ENCODE measurements at regions not wholly inside any gene's neighbourhood (a gene's known extent, or its start where the extent isn't known, plus 50 kb on each side); places are given as distances from the start of the nearest gene placed in this dataset.

DNA sequence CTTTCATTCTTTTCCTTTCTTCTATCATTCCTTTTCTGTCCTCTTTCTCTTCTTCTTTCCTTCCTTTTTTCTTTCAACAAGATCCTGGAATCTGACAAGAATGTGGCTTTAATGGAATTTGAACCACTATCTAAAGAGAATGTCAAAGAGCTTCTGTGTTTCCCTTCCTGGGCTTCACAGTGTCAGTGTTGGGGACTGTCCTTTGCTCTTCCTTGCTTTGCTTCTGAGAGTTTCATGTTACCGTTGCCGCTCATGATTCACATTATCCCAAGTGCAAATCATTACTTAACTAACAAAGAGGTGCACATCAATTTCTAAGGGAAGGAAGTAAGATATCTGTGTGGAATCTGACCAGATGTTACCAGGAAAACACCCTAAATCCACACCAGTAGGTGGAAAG lies 90.5 kb upstream of the DDIT4L start:
- H3K27ac ChIP-seq: peak overlapping the region; percentile 53; the same call in 1 of the 2 replicates
- TF ChIP-seq, protein P1, sequence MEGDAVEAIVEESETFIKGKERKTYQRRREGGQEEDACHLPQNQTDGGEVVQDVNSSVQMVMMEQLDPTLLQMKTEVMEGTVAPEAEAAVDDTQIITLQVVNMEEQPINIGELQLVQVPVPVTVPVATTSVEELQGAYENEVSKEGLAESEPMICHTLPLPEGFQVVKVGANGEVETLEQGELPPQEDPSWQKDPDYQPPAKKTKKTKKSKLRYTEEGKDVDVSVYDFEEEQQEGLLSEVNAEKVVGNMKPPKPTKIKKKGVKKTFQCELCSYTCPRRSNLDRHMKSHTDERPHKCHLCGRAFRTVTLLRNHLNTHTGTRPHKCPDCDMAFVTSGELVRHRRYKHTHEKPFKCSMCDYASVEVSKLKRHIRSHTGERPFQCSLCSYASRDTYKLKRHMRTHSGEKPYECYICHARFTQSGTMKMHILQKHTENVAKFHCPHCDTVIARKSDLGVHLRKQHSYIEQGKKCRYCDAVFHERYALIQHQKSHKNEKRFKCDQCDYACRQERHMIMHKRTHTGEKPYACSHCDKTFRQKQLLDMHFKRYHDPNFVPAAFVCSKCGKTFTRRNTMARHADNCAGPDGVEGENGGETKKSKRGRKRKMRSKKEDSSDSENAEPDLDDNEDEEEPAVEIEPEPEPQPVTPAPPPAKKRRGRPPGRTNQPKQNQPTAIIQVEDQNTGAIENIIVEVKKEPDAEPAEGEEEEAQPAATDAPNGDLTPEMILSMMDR (IDR thresholded peaks at IDR 0.05): no peak
- no peak for TF ChIP-seq ZFX (IDR thresholded peaks at IDR 0.05; ENCODE audit: borderline replicate concordance)

DNA sequence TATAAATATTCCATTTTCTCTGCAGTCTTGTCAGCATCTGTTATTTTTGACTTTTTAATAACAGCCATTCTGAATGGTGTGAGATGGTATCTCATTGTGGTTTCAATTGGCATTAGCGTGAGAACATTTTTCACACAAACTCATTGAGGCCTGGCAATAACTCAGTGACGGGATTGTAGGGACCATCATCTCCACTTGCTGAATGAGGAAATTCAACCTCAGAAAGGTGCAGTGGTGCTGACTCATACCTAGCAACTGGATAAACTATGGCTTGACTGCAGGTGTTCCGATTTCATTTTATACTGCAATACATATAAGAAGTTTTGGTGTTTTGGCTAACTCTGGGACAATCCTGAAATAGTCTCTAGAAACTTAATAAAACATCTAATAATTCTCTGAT lies 88.3 kb upstream of the DDIT4L start:
- H3K27ac ChIP-seq: no peak overlapping the region
- TF ChIP-seq ZFX (IDR thresholded peaks at IDR 0.05; ENCODE audit: borderline replicate concordance): no peak
- TF ChIP-seq, protein P1 (IDR thresholded peaks at IDR 0.05): no peak

DNA sequence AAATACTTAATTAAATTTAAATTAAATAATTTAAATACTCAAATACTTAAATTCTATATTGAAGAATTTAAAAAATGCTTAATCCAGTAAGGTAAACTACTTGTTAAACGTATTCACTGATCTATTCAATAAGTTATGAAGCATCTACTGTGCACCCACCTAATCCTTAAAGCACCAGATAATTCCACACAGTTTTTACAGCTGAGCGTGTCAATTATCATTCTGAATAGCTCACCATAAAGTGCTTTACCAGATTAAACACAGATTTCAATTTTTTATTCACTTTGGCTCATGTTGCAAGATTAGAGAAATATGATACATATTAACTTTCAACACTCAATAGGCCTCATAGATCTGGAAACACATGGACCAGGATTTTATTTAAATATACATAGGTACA lies 79.2 kb upstream of the DDIT4L start:
- H3K27ac ChIP-seq: no peak overlapping the region
- TF ChIP-seq, protein P1 (IDR thresholded peaks at IDR 0.05): no peak
- TF ChIP-seq ZFX (IDR thresholded peaks at IDR 0.05; ENCODE audit: borderline replicate concordance): no peak

DNA sequence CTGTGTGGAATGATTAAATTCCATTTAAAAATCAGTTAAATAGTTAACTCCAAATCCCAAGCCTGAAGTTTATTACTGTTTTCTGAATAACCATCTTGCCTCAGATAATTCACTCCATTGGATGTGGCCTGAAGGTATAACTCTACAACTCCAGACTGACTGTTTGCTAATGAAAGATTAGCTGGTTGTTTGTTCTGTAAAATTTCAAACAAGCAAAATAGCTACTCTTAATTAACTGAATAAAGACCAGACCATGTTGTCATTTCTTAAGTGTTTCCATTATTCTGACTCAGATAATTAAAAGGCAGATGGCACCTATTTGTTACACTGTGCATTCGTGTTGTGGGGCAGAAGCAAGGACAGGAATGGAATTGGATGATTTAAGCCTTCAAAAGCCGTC lies 78.5 kb upstream of the DDIT4L start:
- H3K27ac ChIP-seq: no peak overlapping the region
- no peak for TF ChIP-seq ZFX (IDR thresholded peaks at IDR 0.05; ENCODE audit: borderline replicate concordance)
- TF ChIP-seq, protein P1 (IDR thresholded peaks at IDR 0.05): no peak

DNA sequence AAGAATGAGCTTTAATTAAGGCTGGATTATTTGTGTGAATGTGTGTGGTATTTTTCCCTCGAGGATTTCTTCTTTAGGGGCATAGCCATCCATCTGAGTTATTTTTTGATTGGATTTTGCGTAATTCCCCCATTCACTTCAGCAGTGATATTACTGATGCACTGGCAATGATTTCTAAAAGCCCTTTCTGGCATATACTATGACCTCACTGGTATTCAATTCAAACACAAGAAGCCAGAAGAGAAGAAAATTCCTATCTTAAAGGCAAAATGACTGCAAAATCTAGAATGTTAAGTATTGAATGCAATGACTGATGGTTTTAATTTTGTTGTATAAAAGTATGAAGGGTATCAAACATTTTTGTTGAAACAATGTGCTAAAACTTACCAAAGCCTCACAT lies 71.1 kb upstream of the DDIT4L start:
- H3K27ac ChIP-seq: no peak overlapping the region
- TF ChIP-seq, protein P1 (IDR thresholded peaks at IDR 0.05): no peak
- TF ChIP-seq ZFX (IDR thresholded peaks at IDR 0.05; ENCODE audit: borderline replicate concordance): no peak

DNA sequence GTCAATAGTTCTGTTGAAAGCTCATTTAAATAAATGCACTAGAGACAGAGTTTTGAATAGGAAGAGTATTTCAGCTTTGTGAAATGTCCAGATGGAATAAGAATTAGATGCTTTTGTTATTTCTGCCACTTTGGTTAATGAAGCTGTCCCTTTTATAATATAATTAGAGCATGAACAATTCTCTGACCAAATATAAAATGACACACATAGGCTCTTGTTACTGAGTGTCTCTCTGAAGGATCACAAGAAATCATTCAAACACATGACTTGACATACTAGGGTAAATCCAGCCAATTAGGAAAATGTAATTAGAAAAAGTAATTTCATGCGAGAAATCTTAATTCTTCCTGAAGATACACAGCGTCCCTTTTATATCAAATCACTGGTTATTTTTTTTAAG lies 68.4 kb upstream of the DDIT4L start:
- TF ChIP-seq, protein P1 (IDR thresholded peaks at IDR 0.05): no peak
- TF ChIP-seq ZFX (IDR thresholded peaks at IDR 0.05; ENCODE audit: borderline replicate concordance): no peak
- H3K27ac ChIP-seq: no peak overlapping the region

DNA sequence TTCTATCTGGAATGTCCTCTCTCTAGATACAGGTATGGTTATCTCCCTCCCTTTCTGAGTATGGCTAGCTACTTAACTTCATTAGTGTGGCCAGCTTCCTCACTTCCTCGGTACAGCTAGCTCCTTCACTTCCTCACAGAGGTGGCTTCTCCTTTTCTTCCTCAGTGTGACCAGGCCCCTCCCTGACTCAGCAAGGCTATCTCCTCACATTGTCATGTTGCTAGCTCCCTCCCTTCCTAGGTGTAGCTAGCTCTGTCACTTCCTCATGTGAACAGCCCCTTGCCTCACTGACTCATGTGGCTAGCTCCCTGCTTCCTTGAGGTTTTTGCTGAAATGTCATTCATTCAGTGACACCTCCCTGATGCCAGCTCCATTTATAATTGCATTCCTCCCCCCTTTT lies 67.3 kb upstream of the DDIT4L start:
- no peak for TF ChIP-seq ZFX (IDR thresholded peaks at IDR 0.05; ENCODE audit: borderline replicate concordance)
- TF ChIP-seq, protein P1 (IDR thresholded peaks at IDR 0.05): no peak
- no peak overlapping the region for H3K27ac ChIP-seq
